CD4-positive, alpha-beta T cell treated with Interleukin-6 for 4 hours (primary cell): ENCODE measurements at regions not wholly inside any gene's neighbourhood (a gene's known extent, or its start where the extent isn't known, plus 50 kb on each side); places are given as distances from the start of the nearest gene placed in this dataset.

Experiments
- DNase-seq: peaks from one replicate; pipeline ENCODE4 v3.0.0-alpha.2; 2020; ENCODE audit warnings: mixed read lengths

GRCh38 chr12:107536613-107537012 lies 149.0 kb upstream of the PWP1 start:
- no peak for DNase-seq

GRCh38 chr12:107537464-107538119 lies 148.0 kb upstream of the PWP1 start:
- no peak for DNase-seq

- no peak for DNase-seq
Observed at GRCh38 chr12:107539196-107539939, 146.2 kb upstream of the PWP1 start.

GRCh38 chr12:107541001-107541705 lies 144.4 kb upstream of the PWP1 start:
- no peak for DNase-seq

GRCh38 chr12:107543416-107543815 lies 142.2 kb upstream of the PWP1 start:
- DNase-seq: no peak

- no peak for DNase-seq
Observed at GRCh38 chr12:107543841-107544240, 141.8 kb upstream of the PWP1 start.

GRCh38 chr12:107544937-107545336 lies 140.7 kb upstream of the PWP1 start:
- DNase-seq: no peak

GRCh38 chr12:107545737-107546353 lies 139.8 kb upstream of the PWP1 start:
- DNase-seq: no peak

GRCh38 chr12:107547389-107547788 lies 138.2 kb upstream of the PWP1 start:
- DNase-seq: no peak

GRCh38 chr12:107549651-107550480 lies 135.7 kb upstream of the PWP1 start:
- DNase-seq: no peak

- no peak for DNase-seq
Observed at GRCh38 chr12:107551434-107551833, 134.2 kb upstream of the PWP1 start.

- DNase-seq: no peak
Observed at GRCh38 chr12:107552263-107552662, 133.3 kb upstream of the PWP1 start.

GRCh38 chr12:107553211-107553765 lies 132.3 kb upstream of the PWP1 start:
- no peak for DNase-seq

GRCh38 chr12:107554941-107555340 lies 130.7 kb upstream of the PWP1 start:
- DNase-seq: no peak

- DNase-seq: no peak
Observed at GRCh38 chr12:107557026-107557425, 128.6 kb upstream of the PWP1 start.

GRCh38 chr12:107557589-107558100 lies 128.0 kb upstream of the PWP1 start:
- DNase-seq: no peak

- no peak for DNase-seq
Observed at GRCh38 chr12:107558141-107558815, 127.3 kb upstream of the PWP1 start.

- DNase-seq: no peak
Observed at GRCh38 chr12:107558816-107559382, 126.7 kb upstream of the PWP1 start.

GRCh38 chr12:107560165-107560898 lies 125.3 kb upstream of the PWP1 start:
- no peak for DNase-seq

- no peak for DNase-seq
Observed at GRCh38 chr12:107560899-107561285, 124.7 kb upstream of the PWP1 start.
